ENCODE measurements at regions not wholly inside any gene's neighbourhood (a gene's known extent, or its start where the extent isn't known, plus 50 kb on each side); places are given as distances from the start of the nearest gene placed in this dataset.

GRCh38 chr7:88694207-88694606, 65.3 kb upstream of the ZNF804B start:
- no peak for TF ChIP-seq CTCF (IDR thresholded peaks at IDR 0.05)
- no peak for TF ChIP-seq POLR2A (IDR thresholded peaks at IDR 0.05)

Data from esophagus squamous epithelium (tissue), 4 donors.